ENCODE measurements at regions not wholly inside any gene's neighbourhood (a gene's known extent, or its start where the extent isn't known, plus 50 kb on each side); places are given as distances from the start of the nearest gene placed in this dataset.

DNA sequence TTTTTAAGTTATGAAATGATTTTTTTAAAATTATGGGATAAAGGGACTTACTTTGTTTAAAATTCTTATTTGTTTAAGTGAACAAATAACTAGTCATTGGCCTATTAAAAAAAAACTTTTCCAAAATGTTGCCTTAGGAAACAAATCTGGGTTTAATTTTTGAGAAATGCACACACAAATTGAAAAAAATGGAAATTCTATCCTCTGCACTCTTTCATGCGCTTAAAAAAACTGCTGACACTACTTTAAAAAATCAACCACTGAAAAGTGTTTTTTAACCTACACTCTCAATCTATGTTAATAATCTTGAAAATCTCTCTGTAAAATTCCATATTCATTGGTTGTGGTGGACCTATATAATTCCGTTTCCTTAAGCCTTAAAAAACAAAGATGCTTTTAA, 163.4 kb upstream of the DAB2 start:
- ChIA-PET CTCF (no interaction called here), POLR2A (no interaction called here)
- no peak for DNase-seq (ENCODE audit: extremely low spot score)
- no peak for TF ChIP-seq FOXK2 (IDR thresholded peaks at IDR 0.05)
- TF ChIP-seq SP1 (IDR thresholded peaks at IDR 0.05): no peak
- no peak for TF ChIP-seq FOXA1 (IDR thresholded peaks at IDR 0.05)
- no peak for TF ChIP-seq L3MBTL2 (conservative IDR thresholded peaks at IDR 0.05)
- TF ChIP-seq HDGF (IDR thresholded peaks at IDR 0.05; ENCODE audit: borderline replicate concordance): no peak
- TF ChIP-seq FOXM1 (IDR thresholded peaks at IDR 0.05; ENCODE audit: borderline replicate concordance): no peak

DNA sequence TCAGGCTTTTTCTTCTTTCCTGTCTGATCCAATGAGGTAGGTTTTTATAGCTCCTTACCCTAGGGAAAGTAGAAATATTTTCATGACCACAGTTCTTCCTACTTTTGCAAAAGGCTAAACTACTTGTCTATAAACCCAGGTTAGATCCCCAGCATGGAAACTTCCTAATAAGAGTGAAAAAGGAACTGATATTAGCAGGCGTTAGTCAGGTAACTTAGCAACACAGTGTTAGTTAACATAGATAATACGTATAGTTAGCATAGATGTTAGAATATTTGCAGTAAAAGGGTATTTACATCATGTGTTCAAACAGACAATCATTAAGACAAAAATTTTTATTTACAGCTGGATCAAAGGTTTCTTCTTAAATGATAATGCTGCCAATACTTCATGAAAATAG, 162.9 kb upstream of the DAB2 start:
- ChIA-PET CTCF (no interaction called here), POLR2A (no interaction called here)
- TF ChIP-seq LEF1 (IDR thresholded peaks at IDR 0.05; ENCODE audit: borderline replicate concordance): no peak
- DNase-seq (ENCODE audit: extremely low spot score): no peak

DNA sequence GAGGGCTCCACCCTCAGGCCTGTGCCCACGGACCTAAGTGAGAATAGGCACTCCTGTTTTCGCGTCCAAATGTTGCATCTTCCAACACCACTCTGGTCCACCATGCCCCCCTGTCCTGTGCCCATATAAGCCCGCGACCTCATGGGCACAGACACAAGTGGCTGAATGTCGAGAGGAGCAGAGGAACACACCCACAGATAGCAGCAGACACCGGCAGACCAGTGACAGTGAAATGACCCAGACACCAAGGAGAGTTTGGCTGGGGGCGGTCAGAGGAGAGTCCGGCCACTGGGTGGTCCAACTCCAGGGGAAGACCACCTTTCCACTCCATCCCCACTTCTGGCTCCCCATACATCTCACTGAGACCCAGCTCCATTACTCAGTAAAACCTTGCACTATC, 161.4 kb upstream of the DAB2 start:
- ChIA-PET POLR2A (no interaction called here), CTCF (no interaction called here)
- DNase-seq (ENCODE audit: extremely low spot score): no peak
- TF ChIP-seq SP1 (IDR thresholded peaks at IDR 0.05): no peak
- no peak for TF ChIP-seq ELF4 (IDR thresholded peaks at IDR 0.05)
- TF ChIP-seq CTBP1 (IDR thresholded peaks at IDR 0.05; ENCODE audit: borderline replicate concordance): no peak
- TF ChIP-seq HDGF (IDR thresholded peaks at IDR 0.05; ENCODE audit: borderline replicate concordance): no peak
- no peak for TF ChIP-seq FOXK2 (IDR thresholded peaks at IDR 0.05)

DNA sequence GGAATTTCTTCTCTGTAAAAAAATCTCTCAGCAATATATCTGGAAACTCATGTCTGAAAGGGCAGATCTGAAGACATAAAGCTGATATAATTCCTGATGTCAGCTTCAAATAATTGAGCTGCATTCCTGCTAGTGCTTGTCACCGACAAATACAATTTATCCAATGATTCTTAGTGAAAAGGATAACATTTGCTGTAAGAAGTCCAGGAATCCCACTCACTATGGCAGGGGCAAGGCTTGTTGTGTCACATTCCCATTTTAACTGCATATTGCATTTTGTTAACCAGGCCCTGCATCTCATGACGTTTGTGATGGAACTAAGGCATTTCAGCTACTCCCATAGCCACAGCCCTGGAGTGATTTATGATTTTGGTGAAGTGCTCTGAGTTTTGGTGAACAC, 160.1 kb upstream of the DAB2 start:
- CTCF ChIA-PET: no interaction called here
- no peak for TF ChIP-seq NFRKB (IDR thresholded peaks at IDR 0.05)
- no peak for TF ChIP-seq SP1 (IDR thresholded peaks at IDR 0.05)
- no peak for TF ChIP-seq CTBP1 (IDR thresholded peaks at IDR 0.05; ENCODE audit: borderline replicate concordance)
- TF ChIP-seq ELF4 (IDR thresholded peaks at IDR 0.05): no peak
- TF ChIP-seq HDGF (IDR thresholded peaks at IDR 0.05; ENCODE audit: borderline replicate concordance): no peak
- TF ChIP-seq SUZ12 (IDR thresholded peaks at IDR 0.05): no peak
- no peak for TF ChIP-seq BHLHE40 (IDR thresholded peaks at IDR 0.05; ENCODE audit: borderline replicate concordance)
- TF ChIP-seq ARNT (IDR thresholded peaks at IDR 0.05): no peak
- TF ChIP-seq TARDBP (IDR thresholded peaks at IDR 0.05): no peak
- POLR2A ChIA-PET: interaction anchor here (0.7 kb wide), 1 partner anchor 910 kb away, joined by 3 read pairs; no protein-coding TSS in a partner anchor
- no peak for DNase-seq (ENCODE audit: extremely low spot score)

DNA sequence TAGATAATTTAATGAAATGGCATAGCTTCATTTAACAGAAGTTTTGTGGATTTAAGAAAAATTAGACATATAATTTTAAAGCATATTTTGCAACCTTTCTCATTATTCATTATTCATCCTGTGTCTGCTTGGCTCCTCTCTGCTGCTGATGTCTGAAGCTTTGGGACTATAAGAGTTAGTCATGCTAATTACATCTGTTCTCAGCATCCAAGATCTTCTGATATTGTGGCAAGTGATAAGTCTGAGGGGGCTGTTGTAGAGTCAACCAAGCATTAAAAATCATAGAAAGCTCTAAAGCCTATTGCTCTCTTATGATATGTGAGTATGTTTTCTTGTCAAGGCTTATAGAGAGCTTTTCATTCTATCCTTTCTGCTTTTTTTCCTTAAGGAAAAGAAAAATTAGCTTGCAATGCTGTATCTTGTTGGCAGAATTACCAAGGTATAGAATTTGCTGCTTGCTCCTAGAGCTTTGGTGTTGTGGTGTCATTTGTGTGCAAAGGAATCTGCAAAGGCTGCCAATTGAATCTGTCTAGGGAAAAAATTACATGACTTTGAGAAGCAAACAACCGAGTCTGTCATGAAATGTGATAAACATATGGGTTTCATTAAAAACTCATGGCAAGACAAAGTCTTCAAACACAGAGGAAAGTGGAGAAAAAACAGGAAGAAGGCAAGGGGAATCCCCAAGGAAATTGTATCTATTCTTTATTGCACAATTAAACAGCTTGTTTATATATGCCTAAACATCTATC, 156.1 kb upstream of the DAB2 start:
- TF ChIP-seq L3MBTL2 (conservative IDR thresholded peaks at IDR 0.05) (no peak), ZNF384 (IDR thresholded peaks at IDR 0.05) (no peak), ELF4 (IDR thresholded peaks at IDR 0.05) (no peak), FOXK2 (IDR thresholded peaks at IDR 0.05) (no peak), HDGF (IDR thresholded peaks at IDR 0.05; ENCODE audit: borderline replicate concordance) (no peak), FOXM1 (IDR thresholded peaks at IDR 0.05; ENCODE audit: borderline replicate concordance) (no peak)
- TF ChIP-seq, protein P1, sequence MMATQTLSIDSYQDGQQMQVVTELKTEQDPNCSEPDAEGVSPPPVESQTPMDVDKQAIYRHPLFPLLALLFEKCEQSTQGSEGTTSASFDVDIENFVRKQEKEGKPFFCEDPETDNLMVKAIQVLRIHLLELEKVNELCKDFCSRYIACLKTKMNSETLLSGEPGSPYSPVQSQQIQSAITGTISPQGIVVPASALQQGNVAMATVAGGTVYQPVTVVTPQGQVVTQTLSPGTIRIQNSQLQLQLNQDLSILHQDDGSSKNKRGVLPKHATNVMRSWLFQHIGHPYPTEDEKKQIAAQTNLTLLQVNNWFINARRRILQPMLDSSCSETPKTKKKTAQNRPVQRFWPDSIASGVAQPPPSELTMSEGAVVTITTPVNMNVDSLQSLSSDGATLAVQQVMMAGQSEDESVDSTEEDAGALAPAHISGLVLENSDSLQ (IDR thresholded peaks at IDR 0.05): no peak
- ChIA-PET CTCF (interaction anchor here (1.2 kb wide), 1 partner anchor 1105 kb away, joined by 4 read pairs; no protein-coding TSS in a partner anchor), POLR2A (no interaction called here)
- no peak for DNase-seq (ENCODE audit: extremely low spot score)

DNA sequence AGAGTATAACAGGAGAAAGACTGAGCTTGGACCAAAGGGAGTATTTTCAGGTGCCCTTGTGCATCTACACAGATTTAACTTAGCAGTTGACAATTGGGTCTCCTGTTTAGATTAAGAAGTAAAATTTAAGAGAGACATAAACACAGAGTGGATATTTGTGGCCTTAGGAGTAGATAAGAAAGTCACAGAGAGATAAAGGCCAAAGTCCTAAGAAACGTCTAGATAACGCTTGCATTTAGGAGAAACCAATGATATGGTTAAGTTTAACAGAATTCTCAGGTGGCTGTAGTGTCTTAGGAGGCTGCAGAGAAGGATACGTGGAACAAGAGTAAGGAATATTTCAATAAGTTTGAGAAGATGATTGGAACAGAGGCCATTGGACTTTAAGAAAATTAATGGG, 155.0 kb upstream of the DAB2 start:
- CTCF ChIA-PET: no interaction called here
- TF ChIP-seq FOXK2 (IDR thresholded peaks at IDR 0.05) (no peak), ARNT (IDR thresholded peaks at IDR 0.05) (no peak), HDGF (IDR thresholded peaks at IDR 0.05; ENCODE audit: borderline replicate concordance) (no peak), CTBP1 (IDR thresholded peaks at IDR 0.05; ENCODE audit: borderline replicate concordance) (no peak), NFRKB (IDR thresholded peaks at IDR 0.05) (no peak), FOXM1 (IDR thresholded peaks at IDR 0.05; ENCODE audit: borderline replicate concordance) (no peak), ZNF384 (IDR thresholded peaks at IDR 0.05) (no peak), LEF1 (IDR thresholded peaks at IDR 0.05; ENCODE audit: borderline replicate concordance) (no peak)
- POLR2A ChIA-PET: no interaction called here

DNA sequence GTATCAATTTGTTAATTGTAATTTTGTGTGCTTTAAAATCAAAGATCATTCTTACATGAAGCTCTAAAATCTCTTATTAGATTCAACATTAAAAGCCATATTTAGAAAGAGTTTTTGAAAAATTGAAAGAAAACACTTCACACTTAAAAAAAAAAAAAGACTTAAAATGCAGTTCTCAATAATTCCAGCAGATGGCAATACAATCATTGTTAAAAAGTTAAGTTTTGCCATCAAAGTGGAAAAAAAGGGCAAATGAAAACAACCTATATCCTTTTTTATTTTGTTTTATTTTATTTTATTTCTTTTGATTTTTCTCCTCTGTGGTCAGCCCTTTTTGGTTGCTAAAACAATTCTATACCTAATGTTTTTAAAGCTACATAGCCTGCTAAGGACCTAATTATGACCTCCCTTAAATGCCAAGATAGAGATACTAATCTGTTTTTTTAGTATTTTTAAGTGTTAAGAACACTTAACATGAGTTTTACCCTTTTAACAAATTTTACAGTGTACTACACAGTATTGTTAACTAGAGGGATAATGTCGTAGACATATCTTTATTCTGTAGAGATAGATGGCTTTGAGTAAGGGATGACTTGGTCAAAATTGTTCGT, 154.2 kb upstream of the DAB2 start:
- no peak for DNase-seq (ENCODE audit: extremely low spot score)
- CTCF ChIA-PET: interaction anchor here (0.6 to 2.2 kb wide), 3 partner anchors 27 to 1156 kb away, joined by 3 to 6 read pairs (median 3); no protein-coding TSS in a partner anchor
- POLR2A ChIA-PET: no interaction called here
- TF ChIP-seq L3MBTL2 (conservative IDR thresholded peaks at IDR 0.05) (no peak), LEF1 (IDR thresholded peaks at IDR 0.05; ENCODE audit: borderline replicate concordance) (no peak), ZNF384 (IDR thresholded peaks at IDR 0.05) (peak; percentile 85)

More for the DNA sequence above, 155.0 kb upstream of the DAB2 start:
- DNase-seq (ENCODE audit: extremely low spot score): no peak

DNA sequence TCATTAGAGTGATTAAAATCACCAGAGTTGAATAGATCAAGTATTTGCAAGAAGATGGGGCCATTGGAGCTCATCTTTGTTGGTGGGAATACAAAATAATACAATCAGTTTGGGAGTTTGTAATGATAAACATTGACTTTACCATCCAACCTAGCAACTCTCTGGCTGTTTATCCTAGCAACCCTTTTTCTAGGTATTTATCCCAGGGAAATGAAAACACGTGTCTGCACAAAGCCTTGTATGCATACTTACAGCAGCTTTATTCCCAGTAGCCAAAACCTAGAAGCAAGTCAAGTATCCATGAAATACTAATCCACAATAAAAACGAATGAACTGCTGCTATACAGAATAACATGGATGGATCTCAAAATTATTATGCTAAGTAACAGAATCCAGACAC, 152.7 kb upstream of the DAB2 start:
- POLR2A ChIA-PET: no interaction called here
- CTCF ChIA-PET: interaction anchor here (1.1 to 2.2 kb wide), 2 partner anchors 17 to 371 kb away, joined by 3 to 6 read pairs; no protein-coding TSS in a partner anchor
- DNase-seq (ENCODE audit: extremely low spot score): no peak
- TF ChIP-seq TARDBP (IDR thresholded peaks at IDR 0.05): no peak
- no peak for TF ChIP-seq L3MBTL2 (conservative IDR thresholded peaks at IDR 0.05)
- no peak for TF ChIP-seq ELF4 (IDR thresholded peaks at IDR 0.05)
- no peak for TF ChIP-seq ARNT (IDR thresholded peaks at IDR 0.05)
- TF ChIP-seq HDGF (IDR thresholded peaks at IDR 0.05; ENCODE audit: borderline replicate concordance): no peak
- no peak for TF ChIP-seq FOXM1 (IDR thresholded peaks at IDR 0.05; ENCODE audit: borderline replicate concordance)
- no peak for TF ChIP-seq CTBP1 (IDR thresholded peaks at IDR 0.05; ENCODE audit: borderline replicate concordance)
- no peak for TF ChIP-seq ZNF384 (IDR thresholded peaks at IDR 0.05)
- no peak for TF ChIP-seq SUZ12 (IDR thresholded peaks at IDR 0.05)
- TF ChIP-seq LEF1 (IDR thresholded peaks at IDR 0.05; ENCODE audit: borderline replicate concordance): no peak
- no peak for TF ChIP-seq FOXK2 (IDR thresholded peaks at IDR 0.05)
- TF ChIP-seq BHLHE40 (IDR thresholded peaks at IDR 0.05; ENCODE audit: borderline replicate concordance): no peak
- TF ChIP-seq, protein P1 (IDR thresholded peaks at IDR 0.05): no peak
- TF ChIP-seq SP1 (IDR thresholded peaks at IDR 0.05): no peak
- TF ChIP-seq NFRKB (IDR thresholded peaks at IDR 0.05): no peak
- no peak for TF ChIP-seq FOXA1 (IDR thresholded peaks at IDR 0.05)
